Activated CD8-positive, alpha-beta T cell treated with anti-CD3 and anti-CD28 coated beads for 36 hours (primary cell): ENCODE measurements at regions not wholly inside any gene's neighbourhood (a gene's known extent, or its start where the extent isn't known, plus 50 kb on each side); places are given as distances from the start of the nearest gene placed in this dataset.
"Not testable (repeated sequence)": the region's sequence is repeated elsewhere in the genome, so short reads cannot be mapped to it uniquely, and the experiment has no call there.

Experiments used
- ATAC-seq: fragments of 200-7000 bp; cut with Tn5 transposase; one replicate; pipeline ENCODE4 v1.10.0; 2021; ENCODE audit warnings: mild to moderate bottlenecking, moderate library complexity
- CTCF ChIA-PET: fragments of 350-600 bp; sonication (Branson Sonifier 250); formaldehyde crosslinking; loops from one replicate; lab custom pipeline; 2021; ENCODE audit warnings: antibody characterized with exemption; lab: Charles Lee
- POLR2A ChIA-PET: fragments of 350-600 bp; sonication (Branson Sonifier 250); formaldehyde crosslinking; loops from one replicate; lab custom pipeline; 2021; ENCODE audit warnings: antibody characterized with exemption; lab: Charles Lee
- DNase-seq: peaks from one replicate; pipeline ENCODE4 v3.0.0-alpha.2; 2020
- H3K27ac Mint-ChIP-seq: one replicate; pipeline ENCODE4 v1.8.0; 2021; ENCODE audit warnings: mild to moderate bottlenecking, mixed read lengths
- H3K27me3 Mint-ChIP-seq: one replicate; pipeline ENCODE4 v1.8.0; 2021; ENCODE audit warnings: mixed read lengths
- H3K36me3 Mint-ChIP-seq: one replicate; pipeline ENCODE4 v1.8.0; 2021; ENCODE audit warnings: low read depth, mixed read lengths
- H3K4me1 Mint-ChIP-seq: one replicate; pipeline ENCODE4 v1.8.0; 2021; ENCODE audit warnings: low read depth, mixed read lengths
- H3K4me3 Mint-ChIP-seq: one replicate; pipeline ENCODE4 v1.8.0; 2021; ENCODE audit warnings: mild to moderate bottlenecking, moderate library complexity, mixed read lengths
- H3K9me3 Mint-ChIP-seq: one replicate; pipeline ENCODE4 v1.8.0; 2021; ENCODE audit warnings: mixed read lengths
- CTCF ChIP-seq: fragments of 200-600 bp; IDR thresholded peaks from one replicate; pipeline ENCODE4 v1.8.0; 2022; ENCODE audit warnings: antibody characterized with exemption, mild to moderate bottlenecking
- intact Hi-C: fragments of 100-400 bp; cut with micrococcal nuclease; formaldehyde crosslinking; loops from one replicate; pipeline ENCODE4 v1.10.0; 2022

- Mint-ChIP-seq H3K9me3 (no peaks in the 10 kb centered on the region), H3K36me3 (no peaks in the 10 kb centered on the region), H3K27ac (no peak overlapping the region), H3K4me1 (no peaks in the 10 kb centered on the region), H3K4me3 (no peak overlapping the region), H3K27me3 (peaks cover 11% of the 10 kb centered on the region)
- CTCF ChIA-PET, result no interaction called here
- no peak for TF ChIP-seq CTCF
- POLR2A ChIA-PET, result no interaction called here
- ATAC-seq (no peak), DNase-seq (no peak)
- intact Hi-C loops, result no loop called here
Observed at GRCh38 chr10:117622471-117623184, 80.1 kb downstream of the EMX2 start.

- Mint-ChIP-seq H3K36me3 (no peaks in the 10 kb centered on the region), H3K9me3 (no peaks in the 10 kb centered on the region), H3K27me3 (peaks cover 6% of the 10 kb centered on the region), H3K4me3 (no peak overlapping the region), H3K4me1 (no peaks in the 10 kb centered on the region), H3K27ac (no peak overlapping the region)
- no peak for TF ChIP-seq CTCF
- intact Hi-C loops, result no loop called here
- ATAC-seq, result no peak
- DNase-seq, result no peak
- POLR2A ChIA-PET, result no interaction called here
- CTCF ChIA-PET, result no interaction called here
Observed at GRCh38 chr10:117626228-117626627, 83.7 kb downstream of the EMX2 start.

- intact Hi-C loops, result no loop called here
- H3K27me3 Mint-ChIP-seq, result peaks cover 2% of the 10 kb centered on the region
- ChIA-PET POLR2A (no interaction called here), CTCF (no interaction called here)
- H3K27ac Mint-ChIP-seq, result no peak overlapping the region
- TF ChIP-seq CTCF, result no peak
- DNase-seq (no peak), ATAC-seq (no peak)
- H3K9me3 Mint-ChIP-seq, result no peaks in the 10 kb centered on the region
- no peaks in the 10 kb centered on the region for H3K36me3 Mint-ChIP-seq
- no peak overlapping the region for H3K4me3 Mint-ChIP-seq
- no peaks in the 10 kb centered on the region for H3K4me1 Mint-ChIP-seq
Observed at GRCh38 chr10:117627561-117627960, 85.0 kb downstream of the EMX2 start.

GRCh38 chr10:117629717-117630116, 87.2 kb downstream of the EMX2 start:
- H3K27ac Mint-ChIP-seq, DNase-seq, H3K27me3 Mint-ChIP-seq, H3K4me3 Mint-ChIP-seq, H3K9me3 Mint-ChIP-seq, H3K36me3 Mint-ChIP-seq, ATAC-seq, CTCF ChIA-PET, H3K4me1 Mint-ChIP-seq, intact Hi-C loops, POLR2A ChIA-PET: not testable (repeated sequence)

- intact Hi-C loops, result no loop called here
- Mint-ChIP-seq H3K9me3 (no peaks in the 10 kb centered on the region), H3K27ac (no peak overlapping the region), H3K4me1 (no peaks in the 10 kb centered on the region), H3K4me3 (no peak overlapping the region), H3K36me3 (no peaks in the 10 kb centered on the region), H3K27me3 (peaks cover 10% of the 10 kb centered on the region)
- TF ChIP-seq CTCF, result no peak
- CTCF ChIA-PET, result no interaction called here
- DNase-seq (no peak), ATAC-seq (no peak)
- POLR2A ChIA-PET, result no interaction called here
Observed at GRCh38 chr10:117631276-117632145, 89.0 kb downstream of the EMX2 start.
